NCI-H69 (cell line): ENCODE measurements at regions not wholly inside any gene's neighbourhood (a gene's known extent, or its start where the extent isn't known, plus 50 kb on each side); places are given as distances from the start of the nearest gene placed in this dataset.
A peak's percentile ranks its signal among the peaks of the same experiment; 100 is the strongest.

Source experiments
- DNase-seq: peaks from one replicate; lab custom pipeline; 2025; lab: John Stamatoyannopoulos, UW

- DNase-seq = no peak
Measured at GRCh38 chr9:130755377-130756007, 61.9 kb downstream of the EXOSC2 start.

DNA sequence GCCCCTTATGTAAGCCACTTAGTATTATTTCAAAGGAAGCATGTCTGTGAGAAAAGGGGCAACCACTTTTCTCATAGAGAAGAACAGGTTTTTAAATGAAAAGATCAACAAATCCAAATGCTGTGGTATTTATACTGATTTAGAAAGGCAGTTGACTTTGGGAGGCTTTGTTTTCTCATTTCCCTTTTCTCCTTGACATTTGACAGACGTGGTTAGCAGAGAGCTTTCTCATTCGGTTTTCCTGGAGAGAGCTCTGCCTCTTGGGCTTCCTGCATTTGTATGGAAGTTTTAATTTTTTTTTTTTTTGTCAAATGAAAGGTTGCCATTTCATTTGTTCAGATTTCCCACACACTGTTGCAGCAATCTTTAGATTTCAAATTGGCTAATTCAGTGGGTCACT is 62.5 kb downstream of the EXOSC2 start:
- no peak for DNase-seq

DNA sequence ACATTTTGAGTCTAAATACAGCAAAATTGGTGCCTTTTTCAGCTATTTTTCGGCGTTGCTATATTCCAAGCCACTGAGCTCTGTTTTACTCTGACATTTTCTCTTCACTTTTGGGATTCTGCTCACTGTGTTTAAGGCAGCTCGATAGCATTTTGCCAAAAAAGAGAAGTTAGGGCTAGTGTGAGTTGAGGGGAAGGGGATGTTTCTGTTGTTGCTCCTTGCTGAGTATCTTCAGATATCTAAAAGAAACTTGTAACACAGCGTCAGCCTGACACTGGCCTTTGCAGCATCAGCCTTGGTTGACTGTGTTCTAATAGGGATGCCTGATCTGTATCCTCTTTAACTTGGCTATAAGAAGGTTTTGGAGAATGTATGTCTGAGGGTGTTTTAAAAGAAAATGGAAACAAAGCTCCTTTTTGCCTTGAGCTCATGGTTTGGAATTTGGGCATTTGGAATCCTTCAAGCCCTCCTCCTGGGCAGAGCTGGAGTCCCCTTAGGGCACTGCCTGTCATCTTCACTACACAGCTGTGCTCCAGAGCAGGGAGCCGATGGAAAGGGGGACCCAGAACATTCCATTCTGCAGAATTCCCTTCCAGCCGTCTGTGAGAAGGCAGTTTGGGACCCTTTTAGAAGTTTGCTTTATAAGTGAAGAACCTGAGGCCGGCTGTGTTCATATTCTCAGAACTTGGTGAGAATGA is 63.0 kb downstream of the EXOSC2 start:
- DNase-seq = no peak

- no peak for DNase-seq
Measured at GRCh38 chr9:130759738-130760137, 66.2 kb downstream of the EXOSC2 start.

DNA sequence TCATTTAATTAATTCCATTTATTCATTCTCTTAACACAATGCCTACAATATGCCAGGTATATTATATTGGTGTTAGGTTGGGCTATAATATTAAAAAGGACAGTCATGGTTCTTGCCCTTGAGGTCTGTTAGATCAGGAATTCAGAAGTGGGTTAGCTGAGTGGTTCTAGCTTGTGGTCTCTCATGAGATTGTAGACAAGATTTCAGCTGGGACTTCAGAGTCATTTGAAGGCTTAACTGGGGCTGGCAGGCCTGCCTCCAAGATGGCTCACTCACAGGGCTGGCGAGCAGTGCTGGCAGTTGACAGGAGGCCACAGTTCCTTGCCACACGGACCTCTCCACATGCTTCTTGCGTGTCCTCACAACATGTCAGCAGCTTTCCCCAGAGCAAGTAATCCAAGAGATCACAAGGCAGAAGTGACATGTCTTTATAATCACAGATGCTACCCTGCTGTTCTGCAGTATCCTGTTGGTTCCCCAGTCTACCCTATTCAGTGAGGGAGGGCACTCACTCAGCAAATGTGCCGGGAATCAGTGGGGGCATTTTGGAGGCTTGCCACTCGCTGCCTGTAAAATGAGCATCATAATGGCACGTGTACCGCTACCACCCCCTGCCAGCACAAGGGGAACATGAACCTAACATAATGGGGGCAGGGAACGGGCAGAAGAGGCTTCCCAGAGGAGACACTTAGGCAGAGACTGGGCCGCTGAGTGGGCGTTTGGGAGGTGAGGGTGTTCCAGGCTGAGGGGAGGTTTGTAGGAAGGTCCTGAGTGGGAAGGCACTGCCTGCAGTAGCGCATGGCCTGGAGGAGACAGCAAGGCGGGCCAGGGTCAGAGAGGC is 70.0 kb downstream of the EXOSC2 start:
- DNase-seq = peak; percentile 76

DNA sequence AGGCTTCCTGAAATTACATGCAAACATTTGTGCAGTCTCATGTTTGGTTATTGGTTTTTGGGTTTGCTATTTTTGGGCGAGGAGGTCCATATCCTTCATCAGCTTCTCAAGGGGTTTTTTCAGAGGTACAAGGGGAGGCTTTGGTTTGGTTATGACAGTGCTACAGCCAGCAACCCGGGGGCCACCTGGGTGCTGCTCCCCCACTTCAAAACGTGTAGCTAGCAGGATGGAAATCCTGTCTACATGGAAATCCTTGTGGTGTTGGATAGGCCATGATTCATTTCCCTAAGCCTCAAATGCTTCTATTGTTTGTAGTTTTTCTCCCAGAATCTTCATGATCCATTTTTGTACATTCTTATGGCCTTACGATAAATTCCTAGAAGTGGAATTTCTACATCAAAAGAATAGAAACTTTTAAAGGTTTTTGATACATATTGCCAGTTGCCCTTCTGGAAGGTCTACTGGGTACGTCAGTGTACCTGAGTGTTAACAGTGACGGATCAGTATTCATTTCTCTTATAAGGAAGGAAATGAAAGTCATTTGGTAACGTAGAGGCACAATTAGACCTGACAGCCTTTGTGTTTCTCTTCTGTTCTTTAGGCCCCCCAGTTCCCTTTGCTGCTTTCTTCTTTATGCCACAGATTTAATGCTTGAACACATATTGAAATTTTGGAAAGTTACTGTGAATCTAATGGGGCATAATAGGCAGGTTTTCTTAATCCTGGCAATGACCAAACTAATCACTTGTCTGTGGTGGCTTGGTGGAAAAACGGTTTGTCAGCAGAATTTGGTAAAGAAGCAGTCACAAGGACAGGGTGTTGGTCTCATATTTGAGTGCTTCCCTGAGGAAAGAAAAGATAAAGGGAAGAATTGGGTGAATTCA is 69.7 kb upstream of the ABL1 start:
- DNase-seq = no peak

- DNase-seq = no peak
Measured at GRCh38 chr9:130766021-130766926, 68.8 kb upstream of the ABL1 start.

DNA sequence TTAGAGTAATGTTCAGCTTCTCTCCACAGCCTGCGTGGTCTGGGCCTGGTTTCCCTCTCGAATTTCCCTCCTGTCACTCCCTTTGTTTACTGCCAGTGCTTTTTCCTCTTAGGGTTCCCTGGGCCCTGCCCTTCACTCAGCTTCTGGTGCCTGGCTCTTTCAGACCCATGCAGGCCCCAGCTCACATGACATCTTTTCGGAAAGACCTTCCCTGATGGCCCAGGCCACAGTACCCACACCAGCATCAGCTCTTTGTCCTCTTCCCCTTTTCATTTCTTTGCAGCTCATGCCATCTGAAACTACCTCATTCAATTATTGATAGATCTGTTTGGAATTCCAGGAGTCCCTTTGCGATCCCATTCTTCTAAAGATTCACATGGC is 68.1 kb upstream of the ABL1 start:
- no peak for DNase-seq

DNA sequence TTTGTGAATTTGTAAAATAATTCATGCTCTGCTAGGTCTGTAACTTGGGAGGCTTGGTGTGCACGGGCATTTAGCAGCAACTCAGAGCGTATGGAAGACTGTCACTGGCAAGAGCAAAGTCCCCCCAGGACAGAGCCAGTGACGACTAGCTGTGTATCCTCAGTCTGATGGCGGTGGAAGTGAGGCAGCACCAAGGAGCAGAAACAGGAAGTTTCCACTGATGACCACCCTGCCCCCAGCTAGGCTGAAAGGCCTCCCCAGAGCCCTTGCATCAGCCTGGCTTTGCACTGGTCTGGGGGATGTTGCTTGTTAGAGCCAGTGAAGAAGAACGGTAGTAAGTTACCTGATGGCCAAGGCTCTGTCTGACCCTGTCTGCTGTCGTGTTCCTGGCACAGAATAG is 66.8 kb upstream of the ABL1 start:
- peak; percentile 36 for DNase-seq

GRCh38 chr9:130768891-130769403 is 66.1 kb upstream of the ABL1 start:
- DNase-seq = no peak

GRCh38 chr9:130770093-130770492 is 65.0 kb upstream of the ABL1 start:
- no peak for DNase-seq

DNA sequence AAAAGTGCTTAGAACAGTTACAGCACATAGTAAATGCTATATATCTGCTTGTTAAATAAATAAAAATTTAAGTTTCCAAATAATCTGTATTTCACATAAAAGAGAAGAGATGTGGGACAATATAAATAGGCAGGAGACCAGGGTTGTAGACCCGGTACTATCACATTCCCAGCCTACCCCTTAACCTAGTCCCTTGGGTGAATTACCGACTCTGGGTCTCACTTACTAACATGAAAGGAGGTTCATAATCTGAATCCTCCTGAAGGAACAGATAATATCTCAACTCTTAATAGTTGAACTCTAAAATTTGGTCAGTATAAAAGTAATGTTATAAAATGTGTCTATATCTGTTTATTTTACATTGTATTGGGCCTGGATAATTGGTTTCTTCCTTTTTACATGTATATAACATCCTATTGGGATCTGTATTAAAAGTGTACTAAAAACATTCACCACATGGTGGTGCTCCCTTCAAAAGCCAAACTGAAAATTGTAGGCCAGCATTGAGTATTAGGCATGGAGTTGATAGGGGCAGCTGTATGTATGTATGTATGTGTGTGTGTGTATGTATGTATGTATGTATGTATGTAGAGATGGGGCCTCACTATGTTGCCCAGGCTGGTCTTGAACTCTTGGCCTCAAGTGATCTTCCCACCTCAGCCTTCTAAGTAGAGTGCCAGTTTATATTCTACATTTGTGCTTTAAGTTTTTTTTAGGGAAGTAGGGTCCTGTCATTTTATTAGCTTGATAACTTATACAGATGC is 64.2 kb upstream of the ABL1 start:
- peak; percentile 78 for DNase-seq

- DNase-seq = no peak
Measured at GRCh38 chr9:130772185-130772584, 62.9 kb upstream of the ABL1 start.

GRCh38 chr9:130774183-130774582 is 60.9 kb upstream of the ABL1 start:
- DNase-seq = no peak

GRCh38 chr9:130775336-130775991 is 59.6 kb upstream of the ABL1 start:
- DNase-seq = no peak

- DNase-seq = peak; percentile 30
Measured at GRCh38 chr9:130779153-130779855, 55.8 kb upstream of the ABL1 start.

DNA sequence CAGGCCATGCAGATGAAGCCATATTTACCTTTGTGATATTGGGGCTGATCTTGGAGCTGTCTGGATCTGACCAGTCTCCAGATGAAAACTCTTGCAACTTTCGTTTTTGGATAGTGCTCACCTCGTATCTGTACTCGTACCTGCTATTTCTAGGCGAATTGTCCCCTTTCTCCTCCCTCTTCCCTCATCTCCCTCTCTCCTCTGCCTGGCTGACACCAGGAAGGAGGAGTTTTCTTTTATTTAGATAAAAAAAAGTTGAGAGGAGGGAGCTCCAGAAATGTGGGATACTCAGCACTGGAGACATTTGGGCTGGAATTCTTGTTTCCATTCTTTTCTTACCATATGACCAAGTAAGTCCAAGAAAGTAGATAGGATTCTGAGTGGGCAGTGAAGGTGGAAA is 54.6 kb upstream of the ABL1 start:
- no peak for DNase-seq

- no peak for DNase-seq
Measured at GRCh38 chr9:130780865-130781504, 54.1 kb upstream of the ABL1 start.
